CD8-positive, alpha-beta memory T cell (primary cell): ENCODE measurements at regions not wholly inside any gene's neighbourhood (a gene's known extent, or its start where the extent isn't known, plus 50 kb on each side); places are given as distances from the start of the nearest gene placed in this dataset.

Experiments
- CTCF ChIA-PET: fragments of 350-600 bp; sonication (Branson Sonifier 250); formaldehyde crosslinking; loops from one replicate; lab custom pipeline; 2021; ENCODE audit warnings: antibody characterized with exemption; lab: Charles Lee
- POLR2A ChIA-PET: fragments of 350-600 bp; sonication (Branson Sonifier 250); formaldehyde crosslinking; loops from one replicate; lab custom pipeline; 2021; ENCODE audit warnings: antibody characterized with exemption; lab: Charles Lee
- DNase-seq, 5 donors: peaks; one replicate each; pipeline versions ENCODE4 v3.0.0 to v3.0.0-alpha.2; 2020 to 2022; ENCODE audit warnings: mixed read lengths in 1 of 5
- H3K27ac ChIP-seq: one replicate; pipeline ENCODE4 v1.7.0; 2013; ENCODE audit warnings: low read depth, mild to moderate bottlenecking, low read length, moderate library complexity
- H3K27me3 ChIP-seq: 2 replicates; pipeline ENCODE4 v1.7.0; 2013; ENCODE audit warnings: low read length, mild to moderate bottlenecking; ENCODE audit not compliant: insufficient read depth, poor library complexity, severe bottlenecking
- H3K36me3 ChIP-seq: 2 replicates; pipeline ENCODE4 v1.7.0; 2013; ENCODE audit warnings: mild to moderate bottlenecking, low read length, moderate library complexity; ENCODE audit not compliant: insufficient read depth
- H3K4me1 ChIP-seq: 2 replicates; pipeline ENCODE4 v1.7.0; 2013; ENCODE audit warnings: mild to moderate bottlenecking, low read length, moderate library complexity; ENCODE audit not compliant: insufficient read depth
- H3K4me3 ChIP-seq: 2 replicates; pipeline ENCODE4 v1.7.0; 2013; ENCODE audit warnings: mild to moderate bottlenecking, low read length
- H3K9me3 ChIP-seq: 2 replicates; pipeline ENCODE4 v1.7.0; 2013; ENCODE audit warnings: mild to moderate bottlenecking, low read length
- H3K27ac Mint-ChIP-seq, 8 donors: one replicate each; pipeline ENCODE4 v1.8.0; 2020 to 2021; ENCODE audit warnings: mixed read lengths in 8 of 8, mild to moderate bottlenecking in 6 of 8, inconsistent platforms in 3 of 8, moderate library complexity in 3 of 8
- H3K27me3 Mint-ChIP-seq, 2 donors: one replicate each; pipeline ENCODE4 v1.8.0; 2020 to 2021; ENCODE audit warnings: mixed read lengths in 2 of 2, mild to moderate bottlenecking in 1 of 2, moderate library complexity in 1 of 2
- H3K36me3 Mint-ChIP-seq, 3 donors: one replicate each; pipeline ENCODE4 v1.8.0; 2020 to 2021; ENCODE audit warnings: mixed read lengths in 3 of 3, inconsistent platforms in 1 of 3, mild to moderate bottlenecking in 1 of 3
- H3K4me1 Mint-ChIP-seq, 3 donors: one replicate each; pipeline ENCODE4 v1.8.0; 2020 to 2021; ENCODE audit warnings: mixed read lengths in 3 of 3, inconsistent platforms in 1 of 3, mild to moderate bottlenecking in 1 of 3
- H3K4me3 Mint-ChIP-seq, 7 donors: one replicate each; pipeline ENCODE4 v1.8.0; 2020 to 2021; ENCODE audit warnings: mixed read lengths in 7 of 7, mild to moderate bottlenecking in 6 of 7, moderate library complexity in 4 of 7, inconsistent platforms in 2 of 7
- H3K9me3 Mint-ChIP-seq, 5 donors: one replicate each; pipeline ENCODE4 v1.8.0; 2020 to 2022; ENCODE audit warnings: mixed read lengths in 5 of 5, mild to moderate bottlenecking in 3 of 5, moderate library complexity in 2 of 5, inconsistent platforms in 1 of 5

GRCh38 chr6:169140986-169141495 is 112.6 kb downstream of the THBS2 start:
- H3K4me1 Mint-ChIP-seq: no peaks in the 10 kb centered on the region
- H3K27me3 ChIP-seq: no peaks in the 10 kb centered on the region
- ChIA-PET POLR2A (no interaction called here), CTCF (no interaction called here)
- H3K36me3 ChIP-seq: no peaks in the 10 kb centered on the region
- H3K9me3 ChIP-seq: no peaks in the 10 kb centered on the region
- H3K4me3 ChIP-seq: no peak overlapping the region
- no peak for DNase-seq
- H3K27ac Mint-ChIP-seq: no peak overlapping the region
- H3K27me3 Mint-ChIP-seq: peaks cover 6 to 7% of the 10 kb centered on the region in 2 donors
- no peak overlapping the region for H3K27ac ChIP-seq
- no peaks in the 10 kb centered on the region for H3K36me3 Mint-ChIP-seq
- peaks cover 0 to 5% (median 0%) of the 10 kb centered on the region in 5 donors for H3K9me3 Mint-ChIP-seq
- H3K4me1 ChIP-seq: no peaks in the 10 kb centered on the region
- no peak overlapping the region for H3K4me3 Mint-ChIP-seq

DNA sequence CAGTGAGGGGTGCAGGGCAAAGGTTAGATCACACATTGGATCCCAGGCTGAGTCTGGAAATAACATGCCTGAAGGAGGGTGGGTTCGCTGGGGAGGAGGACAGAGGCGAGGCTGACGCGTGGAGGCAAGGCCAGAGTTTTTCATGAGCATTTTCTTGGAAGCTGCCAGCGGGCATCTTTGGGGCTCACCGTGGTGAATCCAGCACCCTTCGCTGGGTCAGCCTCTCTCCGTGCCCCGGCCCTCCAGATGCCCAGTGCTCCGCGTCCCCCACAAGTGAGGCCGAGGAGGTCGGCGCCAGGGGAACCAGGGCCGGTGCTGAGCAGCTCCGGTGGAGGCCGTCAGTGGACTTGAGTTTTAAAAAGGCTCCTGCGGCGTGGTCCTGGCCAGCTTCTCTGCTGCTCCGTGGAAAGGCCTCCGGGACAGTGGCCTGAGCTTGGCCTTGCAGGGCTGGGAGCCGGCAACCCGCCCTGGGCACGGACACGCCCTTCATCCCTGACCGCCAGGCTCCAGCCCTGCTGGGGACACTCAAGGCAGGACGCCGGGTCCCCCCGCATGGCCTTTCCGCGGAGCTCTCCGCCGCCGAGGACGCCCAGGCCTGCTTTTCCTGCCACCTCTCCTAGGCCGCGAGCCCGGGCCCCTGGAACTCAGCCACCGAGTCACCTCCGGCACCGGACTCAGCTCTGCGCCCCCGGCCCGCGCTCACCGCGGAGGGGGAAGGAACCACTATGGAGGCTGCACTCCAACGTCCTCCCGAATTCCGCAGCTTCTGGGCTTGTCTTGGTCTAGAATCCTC is 114.3 kb downstream of the THBS2 start:
- no peak overlapping the region for H3K4me3 Mint-ChIP-seq
- H3K4me1 Mint-ChIP-seq: no peaks in the 10 kb centered on the region
- POLR2A ChIA-PET: no interaction called here
- H3K27me3 Mint-ChIP-seq: peaks cover 3 to 9% of the 10 kb centered on the region in 2 donors
- no peaks in the 10 kb centered on the region for H3K4me1 ChIP-seq
- H3K36me3 Mint-ChIP-seq: no peaks in the 10 kb centered on the region
- no peaks in the 10 kb centered on the region for H3K36me3 ChIP-seq
- CTCF ChIA-PET: no interaction called here
- no peak overlapping the region for H3K27ac ChIP-seq
- peaks cover 0 to 10% (median 0%) of the 10 kb centered on the region in 5 donors for H3K9me3 Mint-ChIP-seq
- no peak overlapping the region for H3K4me3 ChIP-seq
- H3K9me3 ChIP-seq: no peaks in the 10 kb centered on the region
- no peaks in the 10 kb centered on the region for H3K27me3 ChIP-seq
- DNase-seq: no peak
- H3K27ac Mint-ChIP-seq: no peak overlapping the region

- ChIA-PET POLR2A (no interaction called here), CTCF (no interaction called here)
- no peaks in the 10 kb centered on the region for H3K9me3 ChIP-seq
- Mint-ChIP-seq H3K9me3 (peaks cover 0 to 10% (median 3%) of the 10 kb centered on the region in 5 donors), H3K36me3 (peaks cover 0 to 3% (median 2%) of the 10 kb centered on the region in 3 donors), H3K4me3 (no peak overlapping the region), H3K4me1 (no peaks in the 10 kb centered on the region), H3K27me3 (peaks cover 7 to 10% of the 10 kb centered on the region in 2 donors), H3K27ac (no peak overlapping the region)
- no peak for DNase-seq
- H3K27me3 ChIP-seq: no peaks in the 10 kb centered on the region
- no peaks in the 10 kb centered on the region for H3K36me3 ChIP-seq
- H3K27ac ChIP-seq: no peak overlapping the region
- H3K4me1 ChIP-seq: no peaks in the 10 kb centered on the region
- no peak overlapping the region for H3K4me3 ChIP-seq
These were observed 121.2 kb downstream of the THBS2 start for GRCh38 chr6:169132352-169132940.

GRCh38 chr6:169131390-169131789 is 122.3 kb downstream of the THBS2 start:
- no peak for DNase-seq
- H3K9me3 ChIP-seq: no peaks in the 10 kb centered on the region
- Mint-ChIP-seq H3K36me3 (peaks cover 0 to 3% (median 2%) of the 10 kb centered on the region in 3 donors), H3K4me3 (no peak overlapping the region), H3K27me3 (peaks cover 7 to 10% of the 10 kb centered on the region in 2 donors), H3K27ac (no peak overlapping the region), H3K4me1 (no peaks in the 10 kb centered on the region), H3K9me3 (peaks cover 0 to 10% (median 3%) of the 10 kb centered on the region in 5 donors)
- no peaks in the 10 kb centered on the region for H3K27me3 ChIP-seq
- H3K4me1 ChIP-seq: no peaks in the 10 kb centered on the region
- POLR2A ChIA-PET: no interaction called here
- no peak overlapping the region for H3K27ac ChIP-seq
- H3K4me3 ChIP-seq: no peak overlapping the region
- CTCF ChIA-PET: no interaction called here
- no peaks in the 10 kb centered on the region for H3K36me3 ChIP-seq

DNA sequence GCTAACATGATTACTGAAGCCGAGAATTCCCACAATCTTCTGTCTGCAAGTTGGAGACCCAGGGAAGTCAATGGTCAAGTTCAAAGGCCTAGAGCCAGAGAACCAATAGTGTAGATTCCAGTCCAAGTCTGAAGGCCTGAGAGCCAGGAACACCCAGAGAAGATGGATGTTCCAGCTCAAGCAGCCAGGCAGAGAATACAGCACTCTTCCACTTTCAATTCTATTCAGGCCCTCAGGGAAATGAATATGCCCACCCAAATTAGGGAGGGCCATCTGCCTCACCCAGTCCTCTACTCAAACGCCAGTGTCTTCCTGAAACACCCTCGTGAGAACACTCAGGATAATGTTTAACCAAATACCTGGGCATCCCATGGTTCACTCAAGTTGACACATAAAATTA is 123.5 kb downstream of the THBS2 start:
- Mint-ChIP-seq H3K4me3 (no peak overlapping the region), H3K27ac (no peak overlapping the region), H3K9me3 (peaks cover 0 to 10% (median 3%) of the 10 kb centered on the region in 5 donors), H3K4me1 (no peaks in the 10 kb centered on the region), H3K27me3 (peaks cover 4 to 10% of the 10 kb centered on the region in 2 donors), H3K36me3 (peaks cover 0 to 3% (median 2%) of the 10 kb centered on the region in 3 donors)
- H3K9me3 ChIP-seq: no peaks in the 10 kb centered on the region
- no peaks in the 10 kb centered on the region for H3K27me3 ChIP-seq
- no peak for DNase-seq
- POLR2A ChIA-PET: no interaction called here
- no peak overlapping the region for H3K4me3 ChIP-seq
- no peaks in the 10 kb centered on the region for H3K36me3 ChIP-seq
- H3K27ac ChIP-seq: no peak overlapping the region
- no peaks in the 10 kb centered on the region for H3K4me1 ChIP-seq
- CTCF ChIA-PET: no interaction called here

DNA sequence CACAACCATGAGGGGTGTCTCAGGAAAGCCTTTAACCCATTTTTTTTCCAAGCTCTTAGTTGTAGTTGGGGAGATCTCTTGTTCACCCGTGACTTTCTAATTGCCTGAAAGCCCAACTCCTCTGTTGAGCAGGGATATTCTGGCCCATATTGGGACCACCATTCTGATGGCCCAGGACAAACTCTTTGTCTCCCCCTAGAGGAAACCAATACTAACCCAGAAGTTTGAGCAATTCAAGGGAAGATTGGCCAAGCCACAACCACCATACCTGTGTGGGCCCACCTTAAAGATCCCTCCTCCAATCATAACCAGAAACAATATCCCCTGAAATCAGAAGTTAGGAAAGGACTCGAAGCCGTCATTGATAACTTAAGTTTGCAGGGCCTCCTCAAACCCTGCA is 132.6 kb downstream of the THBS2 start:
- CTCF ChIA-PET: no interaction called here
- peaks cover 3 to 7% of the 10 kb centered on the region in 2 donors for H3K27me3 Mint-ChIP-seq
- no peak overlapping the region for H3K27ac Mint-ChIP-seq

DNA sequence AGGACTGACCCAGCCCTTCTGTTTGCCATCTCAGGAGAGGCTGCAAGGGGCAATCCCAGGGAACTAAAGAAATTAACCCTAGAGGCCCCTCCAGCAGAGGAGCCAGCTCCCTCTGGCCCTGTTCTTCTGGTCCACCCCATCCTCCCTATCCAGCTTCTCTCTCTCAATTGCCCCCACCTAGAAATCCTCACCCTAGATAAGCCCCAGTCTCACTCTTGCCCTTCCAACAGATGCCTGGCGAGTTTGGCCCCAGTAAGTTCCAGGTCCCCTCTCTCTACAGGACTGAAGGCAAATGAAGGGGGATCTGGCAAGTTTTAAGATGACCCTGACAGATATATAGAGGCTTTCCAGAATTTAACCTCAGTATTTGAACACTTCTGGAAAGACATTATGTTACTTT is 134.0 kb downstream of the THBS2 start:
- Histone ChIP-seq H3K9me3 (no peaks in the 10 kb centered on the region), H3K4me3 (no peak overlapping the region), H3K36me3 (no peaks in the 10 kb centered on the region), H3K27me3 (no peaks in the 10 kb centered on the region), H3K4me1 (no peaks in the 10 kb centered on the region), H3K27ac (no peak overlapping the region)
- H3K4me3 Mint-ChIP-seq: no peak overlapping the region
- no peak overlapping the region for H3K27ac Mint-ChIP-seq
- ChIA-PET CTCF (interaction anchor here (0.7 kb wide), 1 partner anchor 66 kb away, joined by 3 read pairs; no protein-coding TSS in a partner anchor), POLR2A (no interaction called here)
- H3K9me3 Mint-ChIP-seq: no peaks in the 10 kb centered on the region
- no peaks in the 10 kb centered on the region for H3K4me1 Mint-ChIP-seq
- no peak for DNase-seq
- peaks cover 3 to 7% of the 10 kb centered on the region in 2 donors for H3K27me3 Mint-ChIP-seq
- peaks cover 0 to 1% (median 0%) of the 10 kb centered on the region in 3 donors for H3K36me3 Mint-ChIP-seq

More for the DNA sequence above, 132.6 kb downstream of the THBS2 start:
- Mint-ChIP-seq H3K4me3 (no peak overlapping the region), H3K36me3 (peaks cover 0 to 1% (median 0%) of the 10 kb centered on the region in 3 donors), H3K4me1 (no peaks in the 10 kb centered on the region), H3K9me3 (no peaks in the 10 kb centered on the region)
- no peak for DNase-seq
- Histone ChIP-seq H3K4me3 (no peak overlapping the region), H3K27ac (no peak overlapping the region), H3K4me1 (no peaks in the 10 kb centered on the region), H3K27me3 (no peaks in the 10 kb centered on the region), H3K36me3 (no peaks in the 10 kb centered on the region), H3K9me3 (no peaks in the 10 kb centered on the region)
- POLR2A ChIA-PET: no interaction called here

GRCh38 chr6:169118346-169118830 is 135.3 kb downstream of the THBS2 start:
- DNase-seq: no peak

More at GRCh38 chr6:169118346-169118830, 135.3 kb downstream of the THBS2 start:
- ChIA-PET POLR2A (no interaction called here), CTCF (no interaction called here)
- peaks cover 3% of the 10 kb centered on the region in 2 donors for H3K27me3 Mint-ChIP-seq
- no peaks in the 10 kb centered on the region for H3K9me3 Mint-ChIP-seq
- H3K36me3 Mint-ChIP-seq: peaks cover 0 to 1% (median 0%) of the 10 kb centered on the region in 3 donors
- no peak overlapping the region for H3K4me3 Mint-ChIP-seq
- no peaks in the 10 kb centered on the region for H3K36me3 ChIP-seq
- H3K4me1 Mint-ChIP-seq: no peaks in the 10 kb centered on the region
- no peaks in the 10 kb centered on the region for H3K9me3 ChIP-seq
- H3K4me3 ChIP-seq: no peak overlapping the region
- no peak overlapping the region for H3K27ac ChIP-seq
- H3K27me3 ChIP-seq: no peaks in the 10 kb centered on the region
- no peak overlapping the region for H3K27ac Mint-ChIP-seq
- H3K4me1 ChIP-seq: no peaks in the 10 kb centered on the region
